IMR-90 (cell line): ENCODE measurements at regions not wholly inside any gene's neighbourhood (a gene's known extent, or its start where the extent isn't known, plus 50 kb on each side); places are given as distances from the start of the nearest gene placed in this dataset.

Source experiments
- ATAC-seq: fragments of 200-7000 bp; cut with Tn5 transposase; 2 replicates; pipeline ENCODE4 v1.9.1; 2020; ENCODE audit warnings: low read depth, mild to moderate bottlenecking, moderate library complexity
- BruUV-seq: library from RNA; stranded (reverse); fragments of 400-500 nt; replicated peaks from 2 replicates; lab custom pipeline; 2021; lab: Mats Ljungman, UMichigan
- CTCF ChIA-PET: fragments of 300-600 bp; formaldehyde crosslinking; extraction: SDS; loops from one replicate; lab custom pipeline; 2021; ENCODE audit warnings: antibody characterized with exemption; lab: Yijun Ruan, JAX
- POLR2A ChIA-PET: fragments of 300-600 bp; sonication (Branson Sonifier 250); formaldehyde crosslinking; loops from one replicate; lab custom pipeline; 2022; ENCODE audit warnings: antibody characterized with exemption; ENCODE audit not compliant: unreplicated experiment; lab: Charles Lee
- DNase-seq: peaks from one replicate; pipeline ENCODE4 v3.0.0; 2013
- H2AFZ ChIP-seq: replicated peaks from 2 replicates; pipeline ENCODE3; 2013; ENCODE audit warnings: low read length, mild to moderate bottlenecking; ENCODE audit not compliant: poor library complexity
- H2AK5ac ChIP-seq: 2 replicates; pipeline ENCODE4 v1.6.1; 2013; ENCODE audit warnings: low read depth, low read length, inconsistent platforms
- H2AK9ac ChIP-seq: replicated peaks from 2 replicates; pipeline ENCODE3; 2013; ENCODE audit warnings: mild to moderate bottlenecking, low read depth, low read length, moderate library complexity; ENCODE audit not compliant: poor library complexity
- H2BK120ac ChIP-seq: 2 replicates; pipeline ENCODE4 v1.6.1; 2013; ENCODE audit warnings: low read depth, low read length, inconsistent platforms
- H2BK15ac ChIP-seq: 3 replicates; pipeline ENCODE4 v1.6.1; 2013; ENCODE audit warnings: low read depth, low read length, inconsistent platforms
- H2BK20ac ChIP-seq: 2 replicates; pipeline ENCODE4 v1.6.1; 2013; ENCODE audit warnings: low read depth, mild to moderate bottlenecking, inconsistent platforms, low read length, moderate library complexity
- H2BK5ac ChIP-seq: 2 replicates; pipeline ENCODE4 v1.6.1; 2013; ENCODE audit warnings: mild to moderate bottlenecking, low read depth, low read length, inconsistent platforms; ENCODE audit not compliant: poor library complexity, severe bottlenecking
- H3K14ac ChIP-seq: replicated peaks from 2 replicates; pipeline ENCODE4 v1.6.1; 2013; ENCODE audit warnings: low read depth, low read length, inconsistent platforms
- H3K18ac ChIP-seq: 2 replicates; pipeline ENCODE4 v1.6.1; 2013; ENCODE audit warnings: low read depth, low read length, control low read depth
- H3K23ac ChIP-seq: 2 replicates; pipeline ENCODE4 v1.6.1; 2013; ENCODE audit warnings: low read depth, low read length, inconsistent platforms
- H3K27ac ChIP-seq: 2 replicates; pipeline ENCODE4 v1.5.1; 2013; ENCODE audit warnings: mild to moderate bottlenecking, control low read depth, low read length; ENCODE audit not compliant: insufficient read depth
- H3K27me3 ChIP-seq: 2 replicates; pipeline ENCODE4 v1.6.1; 2013; ENCODE audit warnings: low read length; ENCODE audit not compliant: control insufficient read depth, insufficient read depth
- H3K36me3 ChIP-seq: 2 replicates; pipeline ENCODE4 v1.6.1; 2013; ENCODE audit warnings: low read length, mixed read lengths; ENCODE audit not compliant: control insufficient read depth, insufficient read depth
- H3K4ac ChIP-seq: 2 replicates; pipeline ENCODE4 v1.6.1; 2013; ENCODE audit warnings: low read depth, low read length, inconsistent platforms
- H3K4me1 ChIP-seq: 2 replicates; pipeline ENCODE4 v1.6.1; 2013; ENCODE audit warnings: low read length, mixed read lengths; ENCODE audit not compliant: control insufficient read depth, insufficient read depth
- H3K4me2 ChIP-seq: 2 replicates; pipeline ENCODE4 v1.6.1; 2013; ENCODE audit warnings: low read depth, mild to moderate bottlenecking, control low read depth, low read length, moderate library complexity
- H3K4me3 ChIP-seq: 2 replicates; pipeline ENCODE4 v1.5.1; 2013; ENCODE audit warnings: low read depth, mild to moderate bottlenecking, control low read depth, low read length, moderate library complexity; ENCODE audit not compliant: insufficient read depth
- H3K56ac ChIP-seq: 2 replicates; pipeline ENCODE4 v1.6.1; 2013; ENCODE audit warnings: low read length, inconsistent platforms; ENCODE audit not compliant: insufficient read depth; ENCODE audit errors: extremely low read depth
- H3K79me1 ChIP-seq, 2 experiments: 2 replicates each; pipeline ENCODE4 v1.6.1; 2013; ENCODE audit warnings: low read length in 2 of 2, inconsistent platforms in 1 of 2, low read depth in 1 of 2
- H3K9ac ChIP-seq: 2 replicates; pipeline ENCODE4 v1.6.1; 2013; ENCODE audit warnings: low read depth, low read length, control low read depth
- H3K9me1 ChIP-seq: 2 replicates; pipeline ENCODE4 v1.6.1; 2013; ENCODE audit warnings: low read length, inconsistent platforms; ENCODE audit not compliant: insufficient read depth
- H3K9me3 ChIP-seq: 2 replicates; pipeline ENCODE4 v1.6.1; 2013; ENCODE audit warnings: low read length; ENCODE audit not compliant: control insufficient read depth, insufficient read depth
- H4K20me1 ChIP-seq: 2 replicates; pipeline ENCODE4 v1.6.1; 2013; ENCODE audit warnings: low read length, inconsistent platforms; ENCODE audit not compliant: insufficient read depth
- H4K5ac ChIP-seq: 2 replicates; pipeline ENCODE4 v1.6.1; 2013; ENCODE audit warnings: mild to moderate bottlenecking, low read depth, low read length, control low read depth
- H4K8ac ChIP-seq, 2 experiments: 2 replicates each; pipeline ENCODE4 v1.6.1; 2013; ENCODE audit warnings: low read depth in 2 of 2, low read length in 2 of 2, control low read depth in 1 of 2, inconsistent platforms in 1 of 2
- H4K91ac ChIP-seq: 2 replicates; pipeline ENCODE4 v1.6.1; 2013; ENCODE audit warnings: low read depth, low read length, inconsistent platforms; ENCODE audit not compliant: insufficient read depth
- CHD1 ChIP-seq: IDR thresholded peaks from 2 replicates; pipeline ENCODE4 v1.6.1; 2012; ENCODE audit warnings: low read depth, low read length, improper control_type of control experiment
- MAFK ChIP-seq: IDR thresholded peaks from 2 replicates; pipeline ENCODE4 v1.6.1; 2012; ENCODE audit warnings: low read depth, low read length, improper control_type of control experiment
- MAZ ChIP-seq: IDR thresholded peaks from 2 replicates; pipeline ENCODE4 v1.6.1; 2012; ENCODE audit warnings: low read depth, mild to moderate bottlenecking, low read length, improper control_type of control experiment, moderate library complexity, borderline replicate concordance
- NFE2L2 ChIP-seq: fragments of 150-350 bp; IDR thresholded peaks from 2 replicates; pipeline ENCODE4 v1.6.1; 2016; ENCODE audit warnings: low read depth, mild to moderate bottlenecking, low read length
- POLR2A ChIP-seq: IDR thresholded peaks from 2 replicates; pipeline ENCODE4 v1.6.1; 2012; ENCODE audit warnings: mild to moderate bottlenecking, low read depth, low read length
- RCOR1 ChIP-seq: IDR thresholded peaks from 2 replicates; pipeline ENCODE4 v1.6.1; 2012; ENCODE audit warnings: mild to moderate bottlenecking, low read length, improper control_type of control experiment; ENCODE audit not compliant: insufficient replicate concordance
- RFX5 ChIP-seq: IDR thresholded peaks from 2 replicates; pipeline ENCODE4 v1.8.0; 2012; ENCODE audit warnings: low read depth, mild to moderate bottlenecking, low read length, moderate library complexity
- SMC3 ChIP-seq: fragments of 150-350 bp; IDR thresholded peaks from 2 replicates; pipeline ENCODE4 v1.6.1; 2016; ENCODE audit warnings: low read depth, mild to moderate bottlenecking, antibody characterized with exemption, low read length, moderate library complexity
- WGBS, 2 experiments: methylation state at CpG; one replicate each; pipeline versions ENCODE4 v1.1.5 to v1.1.7; 2013; ENCODE audit warnings: missing lambda C conversion rate in 2 of 2; ENCODE audit not compliant: insufficient read length in 1 of 2; ENCODE audit errors: extremely low coverage in 2 of 2; 5-methylcytosine and 5-hydroxymethylcytosine counted together
- dilution Hi-C: fragments of 300-500 bp; cut with HindIII; formaldehyde crosslinking; loops from one replicate; pipeline ENCODE4 v1.14.3; 2018; ENCODE audit warnings: low sequenced_read_pairs; ENCODE audit not compliant: unreplicated experiment
- in situ Hi-C: fragments of 300-500 bp; cut with MboI; formaldehyde crosslinking; loops from 3 replicates; pipeline ENCODE4 v1.14.3; 2019; ENCODE audit warnings: low sequenced_read_pairs, inconsistent platforms, mixed read lengths
- intact Hi-C: fragments of 100-400 bp; cut with micrococcal nuclease; formaldehyde crosslinking; loops from 2 replicates; pipeline ENCODE4 v1.10.0; 2022
- TF ChIP-seq, protein P1 (sequence below): fragments of 150-350 bp; IDR thresholded peaks from 2 replicates; pipeline ENCODE4 v1.6.1; 2017; ENCODE audit warnings: mild to moderate bottlenecking, antibody characterized with exemption, low read length, low read depth

GRCh38 chr18:68439642-68440041, 275.3 kb downstream of the TMX3 start:
- Histone ChIP-seq H2BK5ac (peak overlapping the region; percentile 98), H2AK5ac (peak overlapping the region; percentile 50), H4K8ac (peak overlapping the region; percentile 67 to 92), H4K20me1 (no peaks in the 10 kb centered on the region), H2BK120ac (peak overlapping the region; percentile 92), H2BK15ac (peak overlapping the region; percentile 86; the same call in 2 of the 3 replicates), H4K91ac (peak overlapping the region; percentile 78), H3K27ac (peak overlapping the region; percentile 43; the same call in 1 of the 2 replicates), H2AFZ (no peak overlapping the region), H3K36me3 (no peaks in the 10 kb centered on the region), H2BK20ac (peak overlapping the region; percentile 65), H3K56ac (no peak overlapping the region), H3K27me3 (no peaks in the 10 kb centered on the region), H3K23ac (no peak overlapping the region), H3K9me3 (peaks cover 1% of the 10 kb centered on the region; the same call in 1 of the 2 replicates), H4K5ac (peak overlapping the region; percentile 66; the same call in 1 of the 2 replicates), H3K4me2 (no peak overlapping the region), H3K9ac (no peak overlapping the region; the same call in 1 of the 2 replicates), H3K14ac (peak overlapping the region; percentile 75), H3K9me1 (no peaks in the 10 kb centered on the region), H3K4me3 (no peak overlapping the region), H3K79me1 (no peaks in the 10 kb centered on the region), H2AK9ac (no peak overlapping the region), H3K4ac (peak overlapping the region; percentile 59; the same call in 1 of the 2 replicates), H3K18ac (peak overlapping the region; percentile 91), H3K4me1 (peaks cover 6% of the 10 kb centered on the region; the same call in 1 of the 2 replicates)
- no TSS peak for BruUV-seq
- DNase-seq (no peak), ATAC-seq (no peak)
- WGBS, 2 experiments: no CpG with 5 or more reads among the region's 4 CpGs
- intact Hi-C loops (no loop called here), in situ Hi-C loops (no loop called here), dilution Hi-C loops (no loop called here)
- TF ChIP-seq MAFK: no peak
- TF ChIP-seq CHD1: no peak
- no peak for TF ChIP-seq RFX5
- no peak for TF ChIP-seq RCOR1
- no peak for TF ChIP-seq SMC3
- TF ChIP-seq POLR2A: no peak
- TF ChIP-seq, protein P1, sequence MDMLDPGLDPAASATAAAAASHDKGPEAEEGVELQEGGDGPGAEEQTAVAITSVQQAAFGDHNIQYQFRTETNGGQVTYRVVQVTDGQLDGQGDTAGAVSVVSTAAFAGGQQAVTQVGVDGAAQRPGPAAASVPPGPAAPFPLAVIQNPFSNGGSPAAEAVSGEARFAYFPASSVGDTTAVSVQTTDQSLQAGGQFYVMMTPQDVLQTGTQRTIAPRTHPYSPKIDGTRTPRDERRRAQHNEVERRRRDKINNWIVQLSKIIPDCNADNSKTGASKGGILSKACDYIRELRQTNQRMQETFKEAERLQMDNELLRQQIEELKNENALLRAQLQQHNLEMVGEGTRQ: no peak
- no peak for TF ChIP-seq MAZ
- no peak for TF ChIP-seq NFE2L2
- ChIA-PET CTCF (no interaction called here), POLR2A (no interaction called here)
